Gastroesophageal sphincter (tissue), 3 donors: ENCODE measurements at regions not wholly inside any gene's neighbourhood (a gene's known extent, or its start where the extent isn't known, plus 50 kb on each side); places are given as distances from the start of the nearest gene placed in this dataset.

ENCODE experiments used
- CTCF ChIP-seq, 4 experiments: fragments of 200-600 bp in 2 of 4; fragments of 450-650 bp in 2 of 4; sonication (generic) in 1 of 4; IDR thresholded peaks; one replicate each; pipeline ENCODE4 v1.5.1; 2017 to 2019; ENCODE audit warnings: antibody characterized with exemption in 4 of 4, mild to moderate bottlenecking in 2 of 4, moderate library complexity in 2 of 4
- POLR2A ChIP-seq, 2 donors: fragments of 450-650 bp; IDR thresholded peaks; one replicate each; pipeline ENCODE4 v1.6.1; 2017; ENCODE audit warnings: antibody characterized with exemption in 2 of 2, mild to moderate bottlenecking in 2 of 2, moderate library complexity in 1 of 2

GRCh38 chr2:22530131-22530530, 854.8 kb upstream of the KLHL29 start:
- TF ChIP-seq CTCF (IDR thresholded peaks at IDR 0.05): no peak
- no peak for TF ChIP-seq POLR2A (IDR thresholded peaks at IDR 0.05)
